ENCODE measurements at regions not wholly inside any gene's neighbourhood (a gene's known extent, or its start where the extent isn't known, plus 50 kb on each side); places are given as distances from the start of the nearest gene placed in this dataset.

DNA sequence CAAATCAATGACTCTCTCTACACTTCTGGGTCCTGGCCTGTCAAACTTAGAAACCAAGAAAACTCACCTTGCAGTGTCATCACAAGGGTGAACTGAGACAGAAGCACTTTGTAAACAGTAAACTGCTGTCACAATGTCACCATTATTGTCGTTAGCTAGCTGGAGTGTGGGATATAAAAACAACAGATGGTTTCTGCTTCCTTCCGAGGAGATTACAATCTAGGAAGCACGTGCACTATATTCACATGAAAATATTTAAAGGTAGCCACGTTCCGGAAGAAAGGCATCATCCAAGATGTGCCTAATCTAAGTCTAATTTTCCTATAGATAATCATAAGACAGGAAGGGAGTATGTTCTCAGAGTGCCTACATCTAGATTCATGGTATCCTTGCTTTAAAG, 64.7 kb upstream of the ACSL1 start:
- H3K27me3 ChIP-seq (replicated peaks in 1 of 2; ENCODE audit: control insufficient read depth in 2 of 2, insufficient read depth in 2 of 2, low read length in 1 of 2): no peaks in the 10 kb centered on the region
- no peak overlapping the region; the same call in 1 of the 2 replicates for H2AFZ ChIP-seq (ENCODE audit: control insufficient read depth, low read depth, low read length)
- BruUV-seq (replicated peaks): no TSS peak
- no peak overlapping the region for H3K9ac ChIP-seq (ENCODE audit: control insufficient read depth, insufficient read depth, low read length)
- no peaks in the 10 kb centered on the region for H3K9me3 ChIP-seq (replicated peaks; ENCODE audit: control insufficient read depth, insufficient read depth, low read length)
- FAIRE-seq: no peak
- no peak for DNase-seq (ENCODE audit: low read depth, low spot score)
- no peak overlapping the region for H3K4me2 ChIP-seq (ENCODE audit: control insufficient read depth, insufficient read depth)
- H3K27ac ChIP-seq (ENCODE audit: control insufficient read depth, insufficient read depth): no peak overlapping the region
- ChIA-PET POLR2A (interaction anchor here (1.1 kb wide), 1 partner anchor 35 kb away, joined by 5 read pairs; no protein-coding TSS in a partner anchor), SMC1A (ENCODE audit: uncharacterized antibody, unreplicated experiment) (no interaction called here), RAD21 (ENCODE audit: unreplicated experiment) (interaction anchor here (1.0 kb wide), 1 partner anchor 16 kb away, joined by 3 read pairs; no protein-coding TSS in a partner anchor), CTCF (no interaction called here)
- no peak overlapping the region for H3K4me3 ChIP-seq
- intact Hi-C loops (cut with micrococcal nuclease; ENCODE audit: unreplicated experiment): no loop called here
- H3K36me3 ChIP-seq (ENCODE audit: control insufficient read depth in 2 of 2, insufficient read depth in 2 of 2, low read length in 1 of 2): no peaks in the 10 kb centered on the region
- no peak for TF ChIP-seq ZNF24 (IDR thresholded peaks at IDR 0.05)
- TF ChIP-seq, protein P1, sequence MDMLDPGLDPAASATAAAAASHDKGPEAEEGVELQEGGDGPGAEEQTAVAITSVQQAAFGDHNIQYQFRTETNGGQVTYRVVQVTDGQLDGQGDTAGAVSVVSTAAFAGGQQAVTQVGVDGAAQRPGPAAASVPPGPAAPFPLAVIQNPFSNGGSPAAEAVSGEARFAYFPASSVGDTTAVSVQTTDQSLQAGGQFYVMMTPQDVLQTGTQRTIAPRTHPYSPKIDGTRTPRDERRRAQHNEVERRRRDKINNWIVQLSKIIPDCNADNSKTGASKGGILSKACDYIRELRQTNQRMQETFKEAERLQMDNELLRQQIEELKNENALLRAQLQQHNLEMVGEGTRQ (IDR thresholded peaks at IDR 0.05; ENCODE audit: borderline replicate concordance, low read depth, low read length): no peak
- TF ChIP-seq, protein P2, sequence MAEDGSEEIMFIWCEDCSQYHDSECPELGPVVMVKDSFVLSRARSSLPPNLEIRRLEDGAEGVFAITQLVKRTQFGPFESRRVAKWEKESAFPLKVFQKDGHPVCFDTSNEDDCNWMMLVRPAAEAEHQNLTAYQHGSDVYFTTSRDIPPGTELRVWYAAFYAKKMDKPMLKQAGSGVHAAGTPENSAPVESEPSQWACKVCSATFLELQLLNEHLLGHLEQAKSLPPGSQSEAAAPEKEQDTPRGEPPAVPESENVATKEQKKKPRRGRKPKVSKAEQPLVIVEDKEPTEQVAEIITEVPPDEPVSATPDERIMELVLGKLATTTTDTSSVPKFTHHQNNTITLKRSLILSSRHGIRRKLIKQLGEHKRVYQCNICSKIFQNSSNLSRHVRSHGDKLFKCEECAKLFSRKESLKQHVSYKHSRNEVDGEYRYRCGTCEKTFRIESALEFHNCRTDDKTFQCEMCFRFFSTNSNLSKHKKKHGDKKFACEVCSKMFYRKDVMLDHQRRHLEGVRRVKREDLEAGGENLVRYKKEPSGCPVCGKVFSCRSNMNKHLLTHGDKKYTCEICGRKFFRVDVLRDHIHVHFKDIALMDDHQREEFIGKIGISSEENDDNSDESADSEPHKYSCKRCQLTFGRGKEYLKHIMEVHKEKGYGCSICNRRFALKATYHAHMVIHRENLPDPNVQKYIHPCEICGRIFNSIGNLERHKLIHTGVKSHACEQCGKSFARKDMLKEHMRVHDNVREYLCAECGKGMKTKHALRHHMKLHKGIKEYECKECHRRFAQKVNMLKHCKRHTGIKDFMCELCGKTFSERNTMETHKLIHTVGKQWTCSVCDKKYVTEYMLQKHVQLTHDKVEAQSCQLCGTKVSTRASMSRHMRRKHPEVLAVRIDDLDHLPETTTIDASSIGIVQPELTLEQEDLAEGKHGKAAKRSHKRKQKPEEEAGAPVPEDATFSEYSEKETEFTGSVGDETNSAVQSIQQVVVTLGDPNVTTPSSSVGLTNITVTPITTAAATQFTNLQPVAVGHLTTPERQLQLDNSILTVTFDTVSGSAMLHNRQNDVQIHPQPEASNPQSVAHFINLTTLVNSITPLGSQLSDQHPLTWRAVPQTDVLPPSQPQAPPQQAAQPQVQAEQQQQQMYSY (CRISPR knock-in tag; IDR thresholded peaks at IDR 0.05): no peak
- 59% methylated on average over 5 of the region's 5 CpGs for WGBS (ENCODE audit: insufficient coverage, insufficient replicate concordance, low lambda C conversion rate, missing lambda C conversion rate)
- no peaks in the 10 kb centered on the region for H4K20me1 ChIP-seq (ENCODE audit: control insufficient read depth, insufficient read depth)
- ATAC-seq: no peak; the same call in 2 of the 3 replicates
- peaks cover 4% of the 10 kb centered on the region; the same call in 1 of the 2 replicates for H3K4me1 ChIP-seq (ENCODE audit: control insufficient read depth, insufficient read depth, low read length)
- in situ Hi-C loops (cut with MboI): no loop called here
- H3K79me2 ChIP-seq (ENCODE audit: control insufficient read depth, insufficient read depth, low read length): no peaks in the 10 kb centered on the region
